Ishikawa (cell line): ENCODE measurements at regions not wholly inside any gene's neighbourhood (a gene's known extent, or its start where the extent isn't known, plus 50 kb on each side); places are given as distances from the start of the nearest gene placed in this dataset.

ENCODE experiments used
- CEBPB ChIP-seq: IDR thresholded peaks from 2 replicates; pipeline ENCODE4 v1.6.1; 2012
- CREB1 ChIP-seq: IDR thresholded peaks from 2 replicates; pipeline ENCODE4 v1.6.1; 2012; ENCODE audit warnings: low read depth
- EGR1 ChIP-seq: IDR thresholded peaks from 2 replicates; pipeline ENCODE4 v1.6.1; 2012
- EP300 ChIP-seq: IDR thresholded peaks from 2 replicates; pipeline ENCODE4 v1.6.1; 2012; ENCODE audit warnings: borderline replicate concordance
- MAX ChIP-seq: IDR thresholded peaks from 2 replicates; pipeline ENCODE4 v1.6.1; 2012
- NFIC ChIP-seq: IDR thresholded peaks from 2 replicates; pipeline ENCODE4 v1.6.1; 2012
- RAD21 ChIP-seq: IDR thresholded peaks from 2 replicates; pipeline ENCODE4 v1.6.1; 2012; ENCODE audit warnings: low read depth
- REST ChIP-seq: IDR thresholded peaks from 2 replicates; pipeline ENCODE4 v1.6.1; 2012; ENCODE audit warnings: low read depth, mild to moderate bottlenecking
- TAF1 ChIP-seq: IDR thresholded peaks from 2 replicates; pipeline ENCODE4 v1.6.1; 2012; ENCODE audit warnings: low read depth, mild to moderate bottlenecking
- TCF12 ChIP-seq: IDR thresholded peaks from 2 replicates; pipeline ENCODE4 v1.6.1; 2012; ENCODE audit warnings: low read depth
- TEAD4 ChIP-seq: IDR thresholded peaks from 2 replicates; pipeline ENCODE4 v1.6.1; 2012
- USF1 ChIP-seq: IDR thresholded peaks from 2 replicates; pipeline ENCODE4 v1.6.1; 2012
- YY1 ChIP-seq: IDR thresholded peaks from 2 replicates; pipeline ENCODE4 v1.6.1; 2012; ENCODE audit warnings: low read depth
- ZBTB7A ChIP-seq: IDR thresholded peaks from 2 replicates; pipeline ENCODE4 v1.6.1; 2012; ENCODE audit warnings: low read depth

DNA sequence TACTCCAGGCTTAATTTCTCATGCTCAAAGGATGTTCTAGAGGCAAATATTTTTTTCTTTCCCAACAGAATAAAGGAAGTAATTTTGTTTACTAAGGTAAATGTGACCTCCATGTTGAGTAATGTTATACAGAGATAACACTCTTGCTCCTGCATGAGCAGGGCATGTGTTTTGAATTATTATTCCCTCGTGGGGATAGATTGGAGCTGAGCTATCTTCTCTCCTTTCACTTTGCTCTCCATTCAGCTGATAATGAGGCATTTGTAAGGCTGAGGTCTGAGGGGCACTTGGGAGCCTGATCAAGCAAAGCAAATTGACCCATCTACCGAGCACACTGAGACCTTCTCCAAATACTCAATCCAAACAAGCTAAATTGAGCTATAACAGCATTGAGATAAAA lies 50.7 kb upstream of the GHITM start:
- no peak for TF ChIP-seq MAX
- TF ChIP-seq NFIC, result no peak
- TF ChIP-seq REST, result no peak
- no peak for TF ChIP-seq EGR1
- TF ChIP-seq USF1, result no peak
- TF ChIP-seq CEBPB, result no peak
- TF ChIP-seq ZBTB7A, result no peak
- TF ChIP-seq TEAD4, result no peak
- no peak for TF ChIP-seq TAF1
- TF ChIP-seq RAD21, result no peak
- TF ChIP-seq YY1, result no peak
- no peak for TF ChIP-seq EP300
- TF ChIP-seq CREB1, result no peak
- no peak for TF ChIP-seq TCF12

- no peak for TF ChIP-seq NFIC
- TF ChIP-seq RAD21, result no peak
Measured at GRCh38 chr10:84089162-84089561, 50.1 kb upstream of the GHITM start.
